C4-2B (cell line): ENCODE measurements at regions not wholly inside any gene's neighbourhood (a gene's known extent, or its start where the extent isn't known, plus 50 kb on each side); places are given as distances from the start of the nearest gene placed in this dataset.

Experiments used
- H3K27ac ChIP-seq: fragments of 450-650 bp; 2 replicates; pipeline ENCODE4 v1.5.1; 2017
- ZFX ChIP-seq: fragments of 450-650 bp; IDR thresholded peaks from 2 replicates; pipeline ENCODE4 v1.6.1; 2017
- TF ChIP-seq, protein P1 (sequence below): fragments of 450-650 bp; conservative IDR thresholded peaks from 2 replicates; pipeline ENCODE4 v1.5.1; 2017; ENCODE audit warnings: mild to moderate bottlenecking

- H3K27ac ChIP-seq: no peak overlapping the region
- TF ChIP-seq, protein P1, sequence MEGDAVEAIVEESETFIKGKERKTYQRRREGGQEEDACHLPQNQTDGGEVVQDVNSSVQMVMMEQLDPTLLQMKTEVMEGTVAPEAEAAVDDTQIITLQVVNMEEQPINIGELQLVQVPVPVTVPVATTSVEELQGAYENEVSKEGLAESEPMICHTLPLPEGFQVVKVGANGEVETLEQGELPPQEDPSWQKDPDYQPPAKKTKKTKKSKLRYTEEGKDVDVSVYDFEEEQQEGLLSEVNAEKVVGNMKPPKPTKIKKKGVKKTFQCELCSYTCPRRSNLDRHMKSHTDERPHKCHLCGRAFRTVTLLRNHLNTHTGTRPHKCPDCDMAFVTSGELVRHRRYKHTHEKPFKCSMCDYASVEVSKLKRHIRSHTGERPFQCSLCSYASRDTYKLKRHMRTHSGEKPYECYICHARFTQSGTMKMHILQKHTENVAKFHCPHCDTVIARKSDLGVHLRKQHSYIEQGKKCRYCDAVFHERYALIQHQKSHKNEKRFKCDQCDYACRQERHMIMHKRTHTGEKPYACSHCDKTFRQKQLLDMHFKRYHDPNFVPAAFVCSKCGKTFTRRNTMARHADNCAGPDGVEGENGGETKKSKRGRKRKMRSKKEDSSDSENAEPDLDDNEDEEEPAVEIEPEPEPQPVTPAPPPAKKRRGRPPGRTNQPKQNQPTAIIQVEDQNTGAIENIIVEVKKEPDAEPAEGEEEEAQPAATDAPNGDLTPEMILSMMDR: no peak
- no peak for TF ChIP-seq ZFX
These were observed 64.1 kb upstream of the ATP1B1 start for GRCh38 chr1:169042377-169042776.

DNA sequence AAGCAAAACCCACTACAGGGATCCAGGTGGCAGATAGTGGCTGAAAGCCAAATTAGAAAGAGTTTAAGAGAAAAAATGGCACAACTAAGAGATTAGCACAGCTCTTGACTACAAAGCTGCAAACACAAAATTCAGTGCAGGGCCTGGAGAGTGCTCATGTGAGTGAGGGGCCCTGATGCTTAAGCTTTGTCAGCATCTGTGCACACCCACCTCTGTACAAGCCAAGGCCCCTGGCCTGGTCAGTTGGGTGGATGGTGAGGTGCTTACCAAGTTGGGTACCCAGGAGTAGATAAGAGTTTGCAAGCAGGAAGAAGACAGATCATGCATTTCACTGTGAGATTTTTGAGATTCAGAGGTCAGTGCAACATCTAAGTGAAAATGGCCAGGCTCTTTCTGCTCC, 62.7 kb upstream of the ATP1B1 start:
- H3K27ac ChIP-seq: no peak overlapping the region
- TF ChIP-seq, protein P1: no peak
- TF ChIP-seq ZFX: no peak

DNA sequence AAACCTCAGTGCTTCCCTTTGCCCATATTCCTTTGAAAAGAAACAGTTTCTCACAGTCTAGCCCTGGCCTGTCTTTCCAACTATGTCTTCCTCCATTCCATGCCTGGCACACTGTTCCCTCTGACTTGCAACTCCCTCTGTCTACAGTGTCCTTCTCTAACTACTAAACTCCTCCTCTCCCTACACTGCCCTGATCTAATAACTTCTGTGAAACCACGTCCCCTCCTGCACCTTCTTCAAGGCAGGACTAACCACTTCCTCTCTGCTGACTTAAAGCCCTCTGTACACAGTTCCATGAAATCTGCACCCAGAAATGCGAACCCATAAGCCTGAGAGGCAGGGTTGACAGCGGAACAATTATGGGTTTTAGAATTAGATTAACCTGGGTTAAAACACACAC, 62.2 kb upstream of the ATP1B1 start:
- no peak overlapping the region for H3K27ac ChIP-seq
- TF ChIP-seq ZFX: no peak
- TF ChIP-seq, protein P1: no peak

- TF ChIP-seq, protein P1: no peak
- TF ChIP-seq ZFX: no peak
- H3K27ac ChIP-seq: no peak overlapping the region
These were observed 61.5 kb upstream of the ATP1B1 start for GRCh38 chr1:169044971-169045370.

GRCh38 chr1:169046671-169047070, 59.8 kb upstream of the ATP1B1 start:
- TF ChIP-seq ZFX: no peak
- TF ChIP-seq, protein P1: no peak
- no peak overlapping the region for H3K27ac ChIP-seq

- H3K27ac ChIP-seq: no peak overlapping the region
- TF ChIP-seq ZFX: no peak
These were observed 59.4 kb upstream of the ATP1B1 start for GRCh38 chr1:169047074-169047473.

DNA sequence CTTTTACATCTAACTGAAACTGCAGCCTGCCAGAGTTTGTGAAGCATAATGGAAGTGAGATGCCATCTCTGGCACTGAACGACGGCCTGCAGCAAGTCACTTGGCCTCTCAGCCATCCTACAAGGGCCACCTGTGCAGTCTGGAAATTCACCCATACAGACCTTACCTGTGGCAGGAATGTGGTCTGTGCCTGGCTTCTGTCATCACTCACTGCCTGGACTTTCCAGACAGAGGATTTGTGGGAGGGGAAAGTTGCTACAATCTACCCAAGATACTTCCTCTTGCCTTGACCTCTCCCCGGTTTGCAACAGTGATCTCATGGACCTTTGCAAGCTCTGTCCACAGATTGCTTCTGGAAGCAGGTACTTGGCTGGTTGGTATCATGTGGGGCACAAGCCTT, 58.4 kb upstream of the ATP1B1 start:
- no peak for TF ChIP-seq ZFX
- TF ChIP-seq, protein P1: no peak
- no peak overlapping the region for H3K27ac ChIP-seq

DNA sequence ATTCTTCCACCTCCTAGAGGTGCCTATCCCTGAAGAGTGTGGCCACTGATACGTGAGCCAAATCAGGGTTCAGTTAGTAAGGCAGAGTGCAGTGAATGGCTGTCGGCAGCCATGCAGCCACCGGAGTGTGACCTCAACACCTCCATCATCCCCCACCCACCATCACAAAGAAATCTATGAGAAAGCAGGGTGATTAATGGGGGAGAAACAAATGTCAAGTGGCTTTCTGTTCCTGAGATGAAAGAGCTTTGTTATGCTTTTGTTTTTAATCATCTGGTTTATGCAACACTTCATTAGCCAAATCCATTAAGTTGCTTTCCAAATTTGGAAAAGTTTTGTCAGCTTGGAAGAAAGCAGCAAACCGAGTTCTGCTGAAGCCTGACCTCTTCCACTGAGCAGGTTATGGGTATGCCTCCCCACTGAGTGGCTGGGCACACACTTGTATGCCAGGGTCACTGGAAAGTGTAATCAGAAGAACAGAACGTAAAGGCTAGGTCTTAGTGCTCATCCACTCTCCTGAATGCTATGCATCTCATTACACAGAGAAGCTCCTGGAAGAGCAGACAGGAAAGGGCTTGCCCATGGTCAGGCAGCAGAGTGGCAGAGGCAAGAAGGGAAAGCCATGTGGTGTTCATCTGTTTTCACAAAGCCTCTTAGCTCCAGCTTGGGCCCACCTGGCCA, 57.1 kb upstream of the ATP1B1 start:
- no peak overlapping the region for H3K27ac ChIP-seq
- TF ChIP-seq ZFX: no peak
- TF ChIP-seq, protein P1: no peak
